Mesendoderm (in vitro differentiated cells): ENCODE measurements at regions not wholly inside any gene's neighbourhood (a gene's known extent, or its start where the extent isn't known, plus 50 kb on each side); places are given as distances from the start of the nearest gene placed in this dataset.

Source experiments
- DNase-seq: peaks from one replicate; pipeline ENCODE4 v3.0.0; 2013
- H2AK5ac ChIP-seq: 2 replicates; pipeline ENCODE4 v1.6.1; 2013; ENCODE audit warnings: low read length, inconsistent platforms
- H2BK120ac ChIP-seq: 2 replicates; pipeline ENCODE4 v1.6.1; 2013; ENCODE audit warnings: low read depth, mild to moderate bottlenecking, low read length, moderate library complexity, mixed read lengths
- H2BK15ac ChIP-seq: replicated peaks from 2 replicates; pipeline ENCODE4 v1.6.1; 2013; ENCODE audit warnings: low read depth, mild to moderate bottlenecking, moderate library complexity
- H2BK5ac ChIP-seq: 2 replicates; pipeline ENCODE4 v1.6.1; 2013; ENCODE audit warnings: low read length, inconsistent platforms
- H3K18ac ChIP-seq: 2 replicates; pipeline ENCODE4 v1.6.1; 2013; ENCODE audit warnings: mild to moderate bottlenecking, low read length, mixed read lengths
- H3K23ac ChIP-seq: one replicate; pipeline ENCODE4 v1.6.1; 2013; ENCODE audit warnings: low read length
- H3K27ac ChIP-seq: 2 replicates; pipeline ENCODE4 v1.5.1; 2013; ENCODE audit warnings: low read depth, mild to moderate bottlenecking, inconsistent platforms, low read length, moderate library complexity
- H3K27me3 ChIP-seq: 2 replicates; pipeline ENCODE4 v1.6.1; 2013; ENCODE audit warnings: low read length, control low read depth, mild to moderate bottlenecking, inconsistent platforms; ENCODE audit not compliant: insufficient read depth, poor library complexity
- H3K36me3 ChIP-seq: 2 replicates; pipeline ENCODE4 v1.6.1; 2013; ENCODE audit warnings: low read length, inconsistent platforms; ENCODE audit not compliant: control insufficient read depth, insufficient read depth
- H3K4ac ChIP-seq: one replicate; pipeline ENCODE4 v1.6.1; 2013; ENCODE audit warnings: low read depth, mild to moderate bottlenecking, low read length, moderate library complexity
- H3K4me1 ChIP-seq: 2 replicates; pipeline ENCODE4 v1.6.1; 2013; ENCODE audit warnings: low read depth, low read length, inconsistent platforms; ENCODE audit not compliant: control insufficient read depth
- H3K4me2 ChIP-seq: 2 replicates; pipeline ENCODE4 v1.6.1; 2013; ENCODE audit warnings: low read length
- H3K4me3 ChIP-seq: 2 replicates; pipeline ENCODE4 v1.5.1; 2013; ENCODE audit warnings: mild to moderate bottlenecking, low read length
- H3K56ac ChIP-seq: one replicate; pipeline ENCODE4 v1.6.1; 2013; ENCODE audit warnings: low read length
- H3K79me1 ChIP-seq: 2 replicates; pipeline ENCODE4 v1.6.1; 2013; ENCODE audit warnings: low read length, inconsistent platforms
- H3K79me2 ChIP-seq: 2 replicates; pipeline ENCODE4 v1.6.1; 2013; ENCODE audit warnings: mild to moderate bottlenecking, low read length; ENCODE audit not compliant: control insufficient read depth, insufficient read depth
- H3K9ac ChIP-seq: 2 replicates; pipeline ENCODE4 v1.6.1; 2013; ENCODE audit warnings: low read length, inconsistent platforms
- H4K5ac ChIP-seq: one replicate; pipeline ENCODE4 v1.6.1; 2013; ENCODE audit warnings: low read length
- H4K8ac ChIP-seq: one replicate; pipeline ENCODE4 v1.6.1; 2013; ENCODE audit warnings: low read depth, mild to moderate bottlenecking, control low read depth, low read length, moderate library complexity
- WGBS: extraction: QIAGEN DNeasy Blood & Tissue Kit; methylation state at CpG from one replicate; pipeline ENCODE4 v1.1.7; 2013; ENCODE audit warnings: low lambda C conversion rate, missing lambda C conversion rate; ENCODE audit not compliant: insufficient coverage; ENCODE audit errors: extremely low coverage; 5-methylcytosine and 5-hydroxymethylcytosine counted together

GRCh38 chr7:125804273-125804672, 874.6 kb upstream of the POT1 start:
- Histone ChIP-seq H3K56ac (no peak overlapping the region), H4K5ac (no peak overlapping the region), H2BK5ac (no peak overlapping the region), H3K23ac (no peak overlapping the region), H3K79me1 (no peaks in the 10 kb centered on the region), H3K36me3 (no peaks in the 10 kb centered on the region), H3K18ac (no peak overlapping the region), H3K9ac (no peak overlapping the region), H3K4me2 (no peak overlapping the region), H2BK120ac (no peak overlapping the region), H2BK15ac (no peak overlapping the region), H3K27ac (no peak overlapping the region), H4K8ac (no peak overlapping the region), H2AK5ac (no peak overlapping the region), H3K27me3 (no peaks in the 10 kb centered on the region), H3K79me2 (no peaks in the 10 kb centered on the region), H3K4me1 (no peaks in the 10 kb centered on the region), H3K4me3 (no peak overlapping the region), H3K4ac (no peak overlapping the region)
- DNase-seq, result no peak

- no peak overlapping the region for H2AK5ac ChIP-seq
- H3K18ac ChIP-seq, result no peak overlapping the region
- no peaks in the 10 kb centered on the region for H3K4me1 ChIP-seq
- H3K4ac ChIP-seq, result no peak overlapping the region
- no peaks in the 10 kb centered on the region for H3K27me3 ChIP-seq
- H3K79me1 ChIP-seq, result no peaks in the 10 kb centered on the region
- H2BK15ac ChIP-seq, result no peak overlapping the region
- no peak overlapping the region for H3K9ac ChIP-seq
- no peak overlapping the region for H2BK5ac ChIP-seq
- DNase-seq, result no peak
- WGBS, result no CpG with 5 or more reads among the region's 1 CpG
- H4K8ac ChIP-seq, result no peak overlapping the region
- H3K27ac ChIP-seq, result no peak overlapping the region
- H3K36me3 ChIP-seq, result no peaks in the 10 kb centered on the region
- H3K4me3 ChIP-seq, result no peak overlapping the region
- H3K56ac ChIP-seq, result no peak overlapping the region
- H3K23ac ChIP-seq, result no peak overlapping the region
- H2BK120ac ChIP-seq, result no peak overlapping the region
- H4K5ac ChIP-seq, result no peak overlapping the region
- H3K4me2 ChIP-seq, result no peak overlapping the region
- H3K79me2 ChIP-seq, result no peaks in the 10 kb centered on the region
These were observed 850.5 kb upstream of the POT1 start for GRCh38 chr7:125780153-125780552.

DNA sequence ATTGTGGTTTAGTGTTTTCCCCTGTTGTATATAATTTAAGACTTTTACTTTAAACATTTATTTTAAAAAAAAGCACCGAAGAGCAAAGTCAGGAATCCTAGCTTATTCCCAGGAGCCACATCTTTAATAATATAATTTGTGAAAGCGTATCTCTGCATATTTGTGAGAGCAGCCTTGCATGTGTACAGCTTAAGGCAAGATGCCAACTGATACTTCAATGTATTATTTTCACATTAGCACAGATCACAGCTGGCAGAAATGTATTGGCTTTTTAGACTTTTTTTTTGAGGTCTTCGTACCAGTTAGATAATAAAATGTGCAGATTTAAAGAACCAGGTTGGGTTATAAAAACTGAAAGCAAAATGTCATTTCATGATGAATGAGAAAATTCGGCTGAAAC, 845.7 kb upstream of the POT1 start:
- Histone ChIP-seq H3K79me2 (no peaks in the 10 kb centered on the region), H4K5ac (no peak overlapping the region), H4K8ac (no peak overlapping the region), H3K27ac (no peak overlapping the region), H3K36me3 (no peaks in the 10 kb centered on the region), H3K9ac (no peak overlapping the region), H3K4me2 (no peak overlapping the region), H3K18ac (no peak overlapping the region), H3K56ac (no peak overlapping the region), H3K27me3 (no peaks in the 10 kb centered on the region), H2AK5ac (no peak overlapping the region), H3K79me1 (no peaks in the 10 kb centered on the region), H2BK15ac (no peak overlapping the region), H3K4me3 (no peak overlapping the region), H3K23ac (no peak overlapping the region), H3K4me1 (no peaks in the 10 kb centered on the region), H2BK5ac (no peak overlapping the region), H2BK120ac (no peak overlapping the region), H3K4ac (no peak overlapping the region)
- DNase-seq, result no peak
- no CpG with 5 or more reads among the region's 4 CpGs for whole genome bisulfite sequencing

DNA sequence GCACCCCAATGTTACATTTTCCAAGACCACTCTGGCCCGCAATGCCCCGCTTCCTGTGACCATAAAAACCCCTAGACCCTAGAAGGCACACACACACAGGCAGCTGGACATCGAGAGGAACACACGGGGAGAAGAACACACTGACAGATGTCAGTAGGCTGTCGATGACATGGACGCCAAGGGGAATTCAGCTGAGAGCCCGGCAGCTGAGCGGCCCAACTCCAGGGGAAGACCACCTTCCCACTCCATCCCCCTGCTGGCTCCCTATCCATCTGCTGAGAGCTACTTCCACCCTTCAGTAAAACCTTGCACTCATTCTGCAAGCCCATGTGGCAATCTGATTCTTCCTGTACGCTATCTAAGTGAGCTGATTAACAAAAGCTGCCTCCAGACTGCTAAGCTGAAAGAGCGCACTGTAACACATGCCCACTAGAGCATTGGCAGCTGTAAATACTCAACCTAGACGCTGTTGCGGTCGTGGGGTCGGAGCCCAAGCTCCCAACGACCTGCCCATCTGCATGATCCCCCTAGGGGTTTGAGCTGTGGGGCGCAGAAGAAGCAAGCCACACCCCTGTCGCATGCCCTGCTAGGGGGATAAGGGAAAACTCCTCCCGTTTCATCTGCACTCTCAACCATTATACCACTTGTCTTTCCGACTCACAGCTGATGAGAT, 843.6 kb upstream of the POT1 start:
- H3K23ac ChIP-seq, result no peak overlapping the region
- no peaks in the 10 kb centered on the region for H3K79me2 ChIP-seq
- no peak overlapping the region for H3K4me2 ChIP-seq
- H3K27me3 ChIP-seq, result no peaks in the 10 kb centered on the region
- H3K56ac ChIP-seq, result no peak overlapping the region
- no peak overlapping the region for H2BK5ac ChIP-seq
- no peak overlapping the region for H3K27ac ChIP-seq
- WGBS, result no CpG with 5 or more reads among the region's 19 CpGs
- H3K4me1 ChIP-seq, result no peaks in the 10 kb centered on the region
- no peak overlapping the region for H2AK5ac ChIP-seq
- H3K79me1 ChIP-seq, result no peaks in the 10 kb centered on the region
- H4K5ac ChIP-seq, result no peak overlapping the region
- H3K4ac ChIP-seq, result no peak overlapping the region
- no peak overlapping the region for H3K9ac ChIP-seq
- DNase-seq, result peak; percentile 8
- H2BK15ac ChIP-seq, result no peak overlapping the region
- no peak overlapping the region for H3K4me3 ChIP-seq
- H3K18ac ChIP-seq, result no peak overlapping the region
- no peaks in the 10 kb centered on the region for H3K36me3 ChIP-seq
- no peak overlapping the region for H2BK120ac ChIP-seq
- H4K8ac ChIP-seq, result no peak overlapping the region

GRCh38 chr7:125747966-125748365, 818.3 kb upstream of the POT1 start:
- DNase-seq, result no peak
- H3K27ac ChIP-seq, result no peak overlapping the region
- no peaks in the 10 kb centered on the region for H3K4me1 ChIP-seq
- H3K36me3 ChIP-seq, result no peaks in the 10 kb centered on the region
- no peaks in the 10 kb centered on the region for H3K27me3 ChIP-seq
- H3K18ac ChIP-seq, result no peak overlapping the region
- no peak overlapping the region for H2BK5ac ChIP-seq
- no peak overlapping the region for H3K56ac ChIP-seq
- H3K79me1 ChIP-seq, result no peaks in the 10 kb centered on the region
- no peak overlapping the region for H3K4me2 ChIP-seq
- H3K4ac ChIP-seq, result no peak overlapping the region
- no peak overlapping the region for H3K4me3 ChIP-seq
- H3K9ac ChIP-seq, result no peak overlapping the region
- no peak overlapping the region for H2AK5ac ChIP-seq
- H2BK120ac ChIP-seq, result no peak overlapping the region
- H4K5ac ChIP-seq, result no peak overlapping the region
- no peak overlapping the region for H3K23ac ChIP-seq
- H2BK15ac ChIP-seq, result no peak overlapping the region
- no peaks in the 10 kb centered on the region for H3K79me2 ChIP-seq
- H4K8ac ChIP-seq, result no peak overlapping the region

GRCh38 chr7:125746510-125746909, 816.9 kb upstream of the POT1 start:
- Histone ChIP-seq H3K4me2 (no peak overlapping the region), H3K27me3 (no peaks in the 10 kb centered on the region), H3K27ac (no peak overlapping the region), H2BK120ac (no peak overlapping the region), H3K18ac (no peak overlapping the region), H4K5ac (no peak overlapping the region), H3K56ac (no peak overlapping the region), H2BK15ac (no peak overlapping the region), H2BK5ac (no peak overlapping the region), H3K4ac (no peak overlapping the region), H2AK5ac (no peak overlapping the region), H3K9ac (no peak overlapping the region), H3K36me3 (no peaks in the 10 kb centered on the region), H3K79me1 (no peaks in the 10 kb centered on the region), H3K23ac (no peak overlapping the region), H3K79me2 (no peaks in the 10 kb centered on the region), H3K4me1 (no peaks in the 10 kb centered on the region), H4K8ac (no peak overlapping the region), H3K4me3 (no peak overlapping the region)
- no CpG with 5 or more reads among the region's 2 CpGs for WGBS
- DNase-seq, result no peak
